ENCODE measurements at regions not wholly inside any gene's neighbourhood (a gene's known extent, or its start where the extent isn't known, plus 50 kb on each side); places are given as distances from the start of the nearest gene placed in this dataset.

- TF ChIP-seq CTCF (IDR thresholded peaks at IDR 0.05; ENCODE audit: poor library complexity, severe bottlenecking) (peak; percentile 26), EP300 (conservative IDR thresholded peaks at IDR 0.05; ENCODE audit: poor library complexity, severe bottlenecking) (no peak)
Measured at GRCh38 chr1:38489844-38490270, 369.7 kb downstream of the RRAGC start.

Measured in neural cell (in vitro differentiated cells).